ENCODE measurements at regions not wholly inside any gene's neighbourhood (a gene's known extent, or its start where the extent isn't known, plus 50 kb on each side); places are given as distances from the start of the nearest gene placed in this dataset.

- DNase-seq (ENCODE audit: low read depth), result peak; percentile 59
These were observed 203.9 kb downstream of the TLE3 start for GRCh38 chr15:69893863-69894262.

DNA sequence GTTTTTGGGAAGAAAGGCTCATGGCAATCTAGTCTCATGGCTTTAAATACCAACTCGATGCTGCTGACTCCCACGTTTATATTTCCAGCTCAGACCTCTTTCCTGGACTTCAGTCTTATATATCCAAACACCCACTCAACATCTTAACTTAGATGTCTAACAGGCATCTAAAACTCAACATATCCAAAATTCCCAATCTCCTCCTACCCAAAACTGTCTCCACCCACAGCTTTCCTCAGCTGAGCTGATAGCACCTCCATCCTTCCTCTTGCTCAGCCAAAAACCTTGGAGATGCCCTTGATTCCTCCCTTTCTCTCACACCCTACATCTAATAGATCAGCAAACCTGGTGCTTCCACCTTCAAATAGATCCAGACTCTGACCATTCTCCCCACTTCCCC, 202.5 kb downstream of the TLE3 start:
- DNase-seq (ENCODE audit: low read depth), result no peak

GRCh38 chr15:69896606-69897005, 201.1 kb downstream of the TLE3 start:
- no peak for DNase-seq (ENCODE audit: low read depth)

DNA sequence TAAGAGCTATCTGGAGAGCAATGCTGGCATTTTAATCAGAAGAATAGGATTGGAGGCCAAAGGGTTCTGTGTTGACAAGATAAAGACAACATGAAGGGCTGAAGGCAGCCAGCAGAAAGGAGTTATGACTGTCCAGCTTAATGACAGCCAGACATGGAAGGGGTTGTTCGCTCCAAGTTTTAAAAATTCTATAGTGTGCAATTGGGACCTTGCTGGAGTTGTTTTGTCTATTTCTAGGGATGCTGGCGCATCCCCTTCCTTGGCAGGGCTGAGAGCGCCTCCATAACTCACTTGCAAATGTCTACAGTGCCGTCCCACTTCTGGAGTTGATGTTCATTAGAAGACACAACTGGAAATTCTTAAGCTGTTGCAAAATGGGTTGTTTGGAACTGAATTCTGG, 200.7 kb downstream of the TLE3 start:
- DNase-seq (ENCODE audit: low read depth), result no peak

- no peak for DNase-seq (ENCODE audit: low read depth)
These were observed 200.1 kb downstream of the TLE3 start for GRCh38 chr15:69897471-69898237.

- DNase-seq (ENCODE audit: low read depth), result no peak
These were observed 199.5 kb downstream of the TLE3 start for GRCh38 chr15:69898243-69898642.

GRCh38 chr15:69902414-69903062, 195.2 kb downstream of the TLE3 start:
- DNase-seq (ENCODE audit: low read depth), result no peak

- DNase-seq (ENCODE audit: low read depth), result peak; percentile 77
These were observed 193.9 kb downstream of the TLE3 start for GRCh38 chr15:69903470-69904469.

- DNase-seq (ENCODE audit: low read depth), result no peak
These were observed 191.2 kb downstream of the TLE3 start for GRCh38 chr15:69906256-69907185.

- DNase-seq (ENCODE audit: low read depth), result no peak
These were observed 189.7 kb downstream of the TLE3 start for GRCh38 chr15:69908060-69908459.

DNA sequence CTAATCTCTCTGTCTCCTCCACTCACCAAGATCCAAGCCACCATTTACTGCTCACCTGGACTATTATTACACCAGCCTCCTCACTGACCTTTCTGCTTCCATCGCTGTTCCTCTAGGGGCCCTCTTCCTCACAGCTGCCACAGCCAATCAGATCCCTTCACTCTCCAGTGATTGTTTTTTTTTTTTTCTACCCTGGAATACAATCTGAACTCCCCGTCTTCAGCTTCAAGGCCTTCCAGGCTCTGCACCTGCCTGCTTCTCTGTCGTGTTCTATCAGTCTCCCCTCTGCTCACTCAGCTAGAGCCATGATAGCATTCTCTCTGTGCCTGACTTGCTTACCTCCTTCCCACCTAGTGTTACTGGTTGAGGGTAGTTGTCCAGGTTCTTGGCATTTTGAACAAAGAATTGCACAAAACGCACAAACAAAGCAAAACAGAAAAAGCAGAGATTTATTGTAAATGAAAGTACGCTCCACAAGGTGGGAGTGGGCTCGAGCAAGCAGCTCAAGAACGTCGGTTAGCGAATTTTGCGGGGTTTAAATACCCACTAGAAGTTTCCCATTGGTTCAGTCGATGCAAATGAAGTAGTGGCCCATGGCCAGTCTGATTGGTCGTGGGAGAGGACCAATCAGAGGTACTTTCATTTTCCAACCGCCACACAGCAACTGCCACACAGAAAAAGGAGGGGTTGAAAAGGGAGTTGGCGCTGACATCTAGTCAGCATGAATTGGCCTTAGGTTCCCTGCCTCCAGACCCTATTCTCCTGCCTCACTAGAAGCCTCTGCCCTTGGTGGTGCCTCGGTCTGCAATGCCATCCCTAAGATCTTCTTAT, 188.9 kb downstream of the TLE3 start:
- no peak for DNase-seq (ENCODE audit: low read depth)

- no peak for DNase-seq (ENCODE audit: low read depth)
These were observed 187.8 kb downstream of the TLE3 start for GRCh38 chr15:69909719-69910444.

GRCh38 chr15:69910514-69910913, 187.2 kb downstream of the TLE3 start:
- no peak for DNase-seq (ENCODE audit: low read depth)

- DNase-seq (ENCODE audit: low read depth), result no peak
These were observed 185.6 kb downstream of the TLE3 start for GRCh38 chr15:69912116-69912515.

GRCh38 chr15:69914040-69914439, 183.7 kb downstream of the TLE3 start:
- no peak for DNase-seq (ENCODE audit: low read depth)

- DNase-seq (ENCODE audit: low read depth), result no peak
These were observed 182.8 kb downstream of the TLE3 start for GRCh38 chr15:69914960-69915359.

DNA sequence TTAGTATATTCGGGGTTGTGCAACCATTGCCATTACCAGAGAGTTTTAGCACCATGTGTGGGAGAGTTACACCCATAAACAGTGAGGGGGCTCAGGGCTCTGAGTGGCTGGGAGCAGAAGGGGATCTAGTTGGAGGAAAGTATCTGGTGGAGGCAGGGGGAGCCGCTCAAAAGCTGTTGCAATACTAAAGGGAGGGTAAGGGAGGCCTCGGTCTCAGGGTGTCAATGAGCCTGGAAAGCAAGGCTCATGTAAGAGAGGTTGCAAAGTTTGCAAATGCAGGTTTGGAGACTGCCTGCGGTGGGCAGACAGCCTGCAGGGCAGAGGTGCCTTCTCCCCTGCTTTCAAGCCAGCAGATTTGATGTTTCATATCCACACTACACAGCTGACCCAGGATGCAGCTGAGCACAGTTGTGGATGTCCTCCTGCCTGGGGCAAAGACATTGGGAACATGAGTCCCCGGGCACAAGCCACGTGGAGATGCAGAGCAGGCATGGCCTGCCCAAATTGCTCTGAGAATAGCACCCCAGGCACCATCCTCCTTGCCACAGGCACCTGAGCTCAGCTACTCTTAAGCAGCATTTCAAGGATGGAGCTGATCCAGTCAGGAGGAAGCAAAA, 181.4 kb downstream of the TLE3 start:
- no peak for DNase-seq (ENCODE audit: low read depth)

DNA sequence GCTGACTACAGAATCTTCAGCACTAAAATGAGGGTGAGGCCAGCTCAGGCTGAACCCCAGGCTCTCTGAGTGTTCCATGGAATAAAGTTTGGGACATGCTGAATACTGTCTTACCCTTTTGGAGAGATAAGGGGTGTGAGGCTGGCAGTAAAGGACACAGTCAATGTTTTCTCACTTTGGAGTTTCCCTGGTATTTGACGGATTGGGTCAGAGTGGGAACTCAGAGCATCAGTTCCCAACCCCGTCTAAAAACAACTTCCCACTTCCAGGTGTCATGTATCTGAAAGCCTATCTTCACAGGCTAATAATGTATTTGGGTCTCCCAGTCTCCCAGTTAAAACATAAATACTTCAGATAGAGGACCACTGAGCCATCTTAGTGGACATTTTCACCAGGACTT, 180.7 kb downstream of the TLE3 start:
- DNase-seq (ENCODE audit: low read depth), result no peak

DNA sequence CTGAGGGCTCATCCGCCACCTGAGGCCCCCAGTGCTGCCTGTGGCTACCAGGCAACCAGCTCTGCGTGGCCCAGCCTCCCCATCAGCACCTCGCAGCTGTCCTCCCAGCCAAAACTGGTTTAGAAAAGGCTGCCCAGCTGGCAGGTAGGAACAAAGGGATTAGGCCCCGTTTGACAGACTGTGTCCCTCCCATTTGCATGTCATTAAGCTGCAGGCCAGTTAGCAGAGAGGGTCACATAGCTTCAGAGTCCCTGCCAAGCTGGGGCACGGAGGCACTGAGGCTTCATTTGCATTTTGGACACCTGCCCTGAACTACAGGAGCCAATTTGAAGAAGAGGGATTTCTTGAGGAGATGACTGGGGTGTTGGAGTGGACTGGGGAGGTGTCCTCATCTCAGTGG, 177.9 kb downstream of the TLE3 start:
- DNase-seq (ENCODE audit: low read depth), result no peak
